ENCODE measurements at regions not wholly inside any gene's neighbourhood (a gene's known extent, or its start where the extent isn't known, plus 50 kb on each side); places are given as distances from the start of the nearest gene placed in this dataset.
A peak's percentile ranks its signal among the peaks of the same experiment; 100 is the strongest.

GRCh38 chr12:102755266-102755665, 161.8 kb downstream of the PAH start:
- Mint-ChIP-seq H3K27me3 (ENCODE audit: low read depth) (no peaks in the 10 kb centered on the region), H3K4me3 (no peak overlapping the region), H3K27ac (peak overlapping the region in 2 of 3 experiments; percentile 12 to 99), H3K9me3 (no peaks in the 10 kb centered on the region), H3K36me3 (ENCODE audit: low read depth) (no peaks in the 10 kb centered on the region), H3K4me1 (peaks cover 39% of the 10 kb centered on the region)
- TF ChIP-seq CTCF (IDR thresholded peaks at IDR 0.05; ENCODE audit: unreplicated experiment in 3 of 3), result no peak

GRCh38 chr12:102753802-102754201, 163.2 kb downstream of the PAH start:
- Mint-ChIP-seq H3K36me3 (ENCODE audit: low read depth) (no peaks in the 10 kb centered on the region), H3K4me3 (no peak overlapping the region), H3K4me1 (peaks cover 29% of the 10 kb centered on the region), H3K9me3 (no peaks in the 10 kb centered on the region), H3K27ac (peak overlapping the region in 2 of 3 experiments; percentile 28 to 50), H3K27me3 (ENCODE audit: low read depth) (no peaks in the 10 kb centered on the region)
- TF ChIP-seq CTCF (IDR thresholded peaks at IDR 0.05; ENCODE audit: unreplicated experiment in 3 of 3), result no peak

GRCh38 chr12:102748704-102749103, 168.3 kb downstream of the PAH start:
- Mint-ChIP-seq H3K27ac (peak overlapping the region in 2 of 3 experiments; percentile 20 to 28), H3K4me1 (peaks cover 18% of the 10 kb centered on the region), H3K4me3 (no peak overlapping the region), H3K27me3 (ENCODE audit: low read depth) (no peaks in the 10 kb centered on the region), H3K9me3 (no peaks in the 10 kb centered on the region), H3K36me3 (ENCODE audit: low read depth) (no peaks in the 10 kb centered on the region)
- no peak for TF ChIP-seq CTCF (IDR thresholded peaks at IDR 0.05; ENCODE audit: unreplicated experiment in 3 of 3)

- no peak for TF ChIP-seq CTCF (IDR thresholded peaks at IDR 0.05; ENCODE audit: unreplicated experiment in 3 of 3)
- Mint-ChIP-seq H3K27ac (peak overlapping the region in 2 of 3 experiments; percentile 82 to 92), H3K4me1 (peaks cover 21% of the 10 kb centered on the region), H3K36me3 (ENCODE audit: low read depth) (no peaks in the 10 kb centered on the region), H3K27me3 (ENCODE audit: low read depth) (no peaks in the 10 kb centered on the region), H3K9me3 (no peaks in the 10 kb centered on the region), H3K4me3 (no peak overlapping the region)
These were observed 170.1 kb downstream of the PAH start for GRCh38 chr12:102746963-102747362.

DNA sequence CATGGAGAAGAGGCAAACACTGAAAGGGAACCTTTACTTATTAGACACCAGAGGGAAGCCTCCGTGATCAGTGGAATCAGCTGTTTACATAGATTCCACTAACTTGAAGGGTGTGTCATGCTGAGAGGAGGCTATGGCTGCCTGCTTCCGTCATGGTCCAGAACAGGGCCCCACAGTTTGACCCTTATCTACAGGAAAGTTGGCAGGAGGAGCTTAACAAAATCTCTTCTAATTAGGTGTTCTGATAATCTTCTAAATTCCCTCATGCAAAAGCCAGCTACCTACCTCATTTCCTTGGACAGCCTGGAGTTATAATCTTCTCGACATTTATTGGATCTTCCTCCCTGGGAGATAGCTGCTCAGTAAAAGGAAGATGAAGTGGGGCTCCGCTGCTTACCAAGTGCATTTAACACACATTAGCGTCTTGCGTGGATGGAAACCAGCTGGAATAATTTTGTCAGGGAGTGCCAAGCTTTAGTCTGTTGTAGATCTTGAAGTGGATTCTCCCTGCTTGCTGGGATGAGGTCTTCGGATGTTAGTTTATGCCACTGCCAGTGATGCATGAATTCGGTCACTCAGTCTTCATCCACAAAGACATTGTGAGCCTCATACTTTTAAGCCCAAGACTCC, 171.0 kb downstream of the PAH start:
- H3K27me3 Mint-ChIP-seq (ENCODE audit: low read depth), result no peaks in the 10 kb centered on the region
- H3K9me3 Mint-ChIP-seq, result no peaks in the 10 kb centered on the region
- H3K4me1 Mint-ChIP-seq, result peaks cover 26% of the 10 kb centered on the region
- no peaks in the 10 kb centered on the region for H3K36me3 Mint-ChIP-seq (ENCODE audit: low read depth)
- no peak overlapping the region for H3K4me3 Mint-ChIP-seq
- peak overlapping the region in 2 of 3 experiments; percentile 82 to 92 for H3K27ac Mint-ChIP-seq
- TF ChIP-seq CTCF (IDR thresholded peaks at IDR 0.05; ENCODE audit: unreplicated experiment in 3 of 3), result no peak

DNA sequence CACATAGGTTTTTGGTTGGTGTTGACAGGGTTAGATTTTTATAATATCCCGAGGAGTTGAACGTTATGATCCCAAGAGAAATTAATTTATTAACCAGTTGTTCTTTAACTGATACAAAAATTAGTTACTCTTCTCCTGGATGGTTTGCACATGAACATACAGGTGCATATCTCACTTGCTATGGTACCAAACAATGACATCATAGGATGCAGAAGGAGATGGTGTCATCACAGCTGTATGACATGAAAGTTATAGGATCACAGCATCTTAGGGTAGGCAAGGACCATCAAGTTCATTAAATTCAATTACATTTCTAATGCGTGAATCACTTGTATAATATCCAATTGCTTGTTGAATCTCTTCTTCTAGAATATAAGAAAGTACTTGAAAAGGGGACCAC, 175.8 kb downstream of the PAH start:
- Mint-ChIP-seq H3K4me3 (no peak overlapping the region), H3K4me1 (peaks cover 35% of the 10 kb centered on the region), H3K27me3 (ENCODE audit: low read depth) (no peaks in the 10 kb centered on the region), H3K36me3 (ENCODE audit: low read depth) (peaks cover 4% of the 10 kb centered on the region), H3K27ac (peak overlapping the region; percentile 82 to 93 (median 87)), H3K9me3 (peaks cover 4% of the 10 kb centered on the region)
- TF ChIP-seq CTCF (IDR thresholded peaks at IDR 0.05; ENCODE audit: unreplicated experiment in 3 of 3), result no peak
